ENCODE measurements at regions not wholly inside any gene's neighbourhood (a gene's known extent, or its start where the extent isn't known, plus 50 kb on each side); places are given as distances from the start of the nearest gene placed in this dataset.

DNA sequence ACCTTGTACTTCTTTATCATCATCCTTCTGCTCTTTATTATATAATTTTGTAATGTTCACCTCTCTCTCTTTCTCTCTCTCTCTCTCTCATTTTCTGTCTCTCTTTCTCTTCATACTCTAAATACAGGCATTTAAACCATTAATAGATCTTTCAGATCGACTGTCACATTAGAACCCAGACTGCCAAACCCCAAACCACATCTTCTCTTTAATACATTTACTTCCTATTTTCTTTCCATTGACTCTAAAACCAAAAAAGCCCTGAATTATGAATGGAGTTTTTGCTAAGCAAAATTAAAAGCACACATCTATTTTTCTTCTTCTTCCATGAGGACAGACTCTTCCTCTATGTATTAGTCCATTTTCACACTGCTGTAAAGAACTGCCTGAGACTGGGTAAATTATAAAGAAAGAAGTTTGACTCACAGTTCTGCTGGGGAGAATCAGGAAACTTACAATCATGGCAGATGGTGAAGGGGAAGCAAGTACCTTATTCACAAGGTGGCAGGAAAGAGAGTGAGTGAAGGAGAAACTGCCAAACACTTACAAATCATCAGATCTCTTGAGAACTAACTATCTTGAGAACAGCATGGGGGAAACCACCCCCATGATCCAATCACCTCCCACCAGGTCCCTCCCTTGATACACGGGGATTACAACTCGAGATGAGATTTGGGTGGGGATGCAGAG lies 272.7 kb upstream of the MGMT start:
- TF ChIP-seq SPI1 (IDR thresholded peaks at IDR 0.05; ENCODE audit: low read depth, low read length), result no peak
- no peak for TF ChIP-seq TAF1 (IDR thresholded peaks at IDR 0.05; ENCODE audit: low read depth, low read length)

Data from GM12891 (cell line).